HEK293 (cell line): ENCODE measurements at regions not wholly inside any gene's neighbourhood (a gene's known extent, or its start where the extent isn't known, plus 50 kb on each side); places are given as distances from the start of the nearest gene placed in this dataset.

ENCODE experiments used
- CTCF ChIA-PET: fragments of 350-600 bp; formaldehyde crosslinking; extraction: SDS; loops from one replicate; lab custom pipeline; 2021; ENCODE audit warnings: antibody characterized with exemption; lab: Yijun Ruan, JAX
- POLR2A ChIA-PET: fragments of 300-600 bp; formaldehyde crosslinking; extraction: SDS; loops from one replicate; lab custom pipeline; 2020; ENCODE audit warnings: antibody characterized with exemption, inconsistent platforms; lab: Yijun Ruan, JAX
- H3K27ac ChIP-seq: fragments of 200-500 bp; sonication (Bioruptor generic); 2 replicates; pipeline ENCODE4 v1.5.1; 2014; ENCODE audit warnings: low read depth, low read length, control low read depth, inconsistent platforms; ENCODE audit errors: extremely low read depth
- H3K36me3 ChIP-seq, 2 experiments: fragments of 200-500 bp in 1 of 2; sonication (Bioruptor generic) in 1 of 2; 1 replicate in 1 of 2; 2 replicates in 1 of 2; pipeline ENCODE4 v1.5.1; 2014 to 2017; ENCODE audit warnings: inconsistent platforms in 2 of 2, low read length in 2 of 2; ENCODE audit not compliant: control insufficient read depth in 2 of 2, insufficient read depth in 1 of 2
- H3K4me1 ChIP-seq: fragments of 200-500 bp; sonication (Bioruptor generic); 2 replicates; pipeline ENCODE4 v1.5.1; 2014; ENCODE audit warnings: mild to moderate bottlenecking, low read length, inconsistent platforms; ENCODE audit not compliant: control insufficient read depth, insufficient read depth
- H3K4me3 ChIP-seq: 2 replicates; pipeline ENCODE4 v1.5.1; 2011; ENCODE audit warnings: low read depth, mild to moderate bottlenecking, control low read depth, low read length, moderate library complexity
- H3K9me3 ChIP-seq: fragments of 200-500 bp; sonication (Bioruptor generic); 2 replicates; pipeline ENCODE4 v1.5.1; 2014; ENCODE audit warnings: low read depth, low read length, inconsistent platforms; ENCODE audit not compliant: control insufficient read depth, insufficient read depth
- BCL11B ChIP-seq: fragments of 450-650 bp; formaldehyde crosslinking; IDR thresholded peaks from 2 replicates; pipeline ENCODE4 v1.5.1; 2016; ENCODE audit warnings: low read depth, missing biosample characterization, missing genetic modification characterization
- HOXA7 ChIP-seq: sonication (generic); formaldehyde crosslinking; IDR thresholded peaks from 2 replicates; pipeline ENCODE4 v1.8.1; 2022; ENCODE audit warnings: missing genetic modification reagents, borderline replicate concordance
- KLF9 ChIP-seq: fragments of 450-650 bp; formaldehyde crosslinking; IDR thresholded peaks from 2 replicates; pipeline ENCODE4 v1.5.1; 2016; ENCODE audit warnings: missing biosample characterization, missing genetic modification characterization, low read depth
- OVOL3 ChIP-seq: fragments of 450-650 bp; formaldehyde crosslinking; IDR thresholded peaks from 2 replicates; pipeline ENCODE4 v1.5.1; 2016; ENCODE audit warnings: missing biosample characterization, missing genetic modification characterization
- ZBTB21 ChIP-seq: fragments of 450-650 bp; formaldehyde crosslinking; IDR thresholded peaks from 2 replicates; pipeline ENCODE4 v1.5.1; 2017; ENCODE audit warnings: missing biosample characterization, missing genetic modification characterization
- ZBTB48 ChIP-seq: fragments of 450-650 bp; formaldehyde crosslinking; IDR thresholded peaks from 2 replicates; pipeline ENCODE4 v1.5.1; 2016; ENCODE audit warnings: missing biosample characterization, missing genetic modification characterization
- ZFP37 ChIP-seq: fragments of 450-650 bp; formaldehyde crosslinking; IDR thresholded peaks from 2 replicates; pipeline ENCODE4 v1.5.1; 2016; ENCODE audit warnings: missing biosample characterization, missing genetic modification characterization
- ZNF121 ChIP-seq: fragments of 450-650 bp; formaldehyde crosslinking; IDR thresholded peaks from 2 replicates; pipeline ENCODE4 v1.5.1; 2016; ENCODE audit warnings: missing biosample characterization, missing genetic modification characterization
- ZNF140 ChIP-seq: fragments of 450-650 bp; formaldehyde crosslinking; IDR thresholded peaks from 2 replicates; pipeline ENCODE4 v1.5.1; 2016; ENCODE audit warnings: missing biosample characterization, missing genetic modification characterization
- ZNF16 ChIP-seq: fragments of 450-650 bp; formaldehyde crosslinking; IDR thresholded peaks from 2 replicates; pipeline ENCODE4 v1.5.1; 2016; ENCODE audit warnings: low read depth, missing biosample characterization, missing genetic modification characterization
- ZNF211 ChIP-seq: fragments of 450-650 bp; formaldehyde crosslinking; IDR thresholded peaks from 2 replicates; pipeline ENCODE4 v1.5.1; 2016; ENCODE audit warnings: low read depth, missing biosample characterization, missing genetic modification characterization
- ZNF214 ChIP-seq: fragments of 450-650 bp; formaldehyde crosslinking; IDR thresholded peaks from 2 replicates; pipeline ENCODE4 v1.5.1; 2017; ENCODE audit warnings: missing biosample characterization, mild to moderate bottlenecking, missing genetic modification characterization, borderline replicate concordance
- ZNF24 ChIP-seq: fragments of 450-650 bp; formaldehyde crosslinking; IDR thresholded peaks from 2 replicates; pipeline ENCODE4 v1.5.1; 2016; ENCODE audit warnings: missing biosample characterization, missing genetic modification characterization
- ZNF324 ChIP-seq: fragments of 450-650 bp; formaldehyde crosslinking; IDR thresholded peaks from 2 replicates; pipeline ENCODE4 v1.5.1; 2016; ENCODE audit warnings: missing biosample characterization, missing genetic modification characterization
- ZNF404 ChIP-seq: fragments of 450-650 bp; formaldehyde crosslinking; IDR thresholded peaks from 2 replicates; pipeline ENCODE4 v1.5.1; 2017; ENCODE audit warnings: missing biosample characterization, missing genetic modification characterization
- ZNF501 ChIP-seq: fragments of 450-650 bp; formaldehyde crosslinking; IDR thresholded peaks from 2 replicates; pipeline ENCODE4 v1.5.1; 2016; ENCODE audit warnings: missing biosample characterization, missing genetic modification characterization
- ZNF529 ChIP-seq: fragments of 450-650 bp; formaldehyde crosslinking; IDR thresholded peaks from 2 replicates; pipeline ENCODE4 v1.5.1; 2017; ENCODE audit warnings: missing genetic modification characterization, missing biosample characterization; ENCODE audit not compliant: insufficient replicate concordance
- ZNF558 ChIP-seq: fragments of 450-650 bp; formaldehyde crosslinking; IDR thresholded peaks from 2 replicates; pipeline ENCODE4 v1.5.1; 2016; ENCODE audit warnings: missing biosample characterization, missing genetic modification characterization
- ZNF561 ChIP-seq: fragments of 450-650 bp; IDR thresholded peaks from 2 replicates; pipeline ENCODE4 v1.5.1; 2018; ENCODE audit warnings: missing biosample characterization, missing genetic modification characterization, borderline replicate concordance
- ZNF585B ChIP-seq: fragments of 450-650 bp; formaldehyde crosslinking; IDR thresholded peaks from 2 replicates; pipeline ENCODE4 v1.5.1; 2016; ENCODE audit warnings: missing biosample characterization, missing genetic modification characterization
- ZNF768 ChIP-seq: fragments of 450-650 bp; formaldehyde crosslinking; IDR thresholded peaks from 2 replicates; pipeline ENCODE4 v1.5.1; 2018; ENCODE audit warnings: missing biosample characterization, mild to moderate bottlenecking, missing genetic modification characterization
- ZNF843 ChIP-seq: fragments of 450-650 bp; formaldehyde crosslinking; IDR thresholded peaks from 2 replicates; pipeline ENCODE4 v1.5.1; 2016; ENCODE audit warnings: missing biosample characterization, missing genetic modification characterization
- TF ChIP-seq, protein P1 (sequence below): fragments of 450-650 bp; formaldehyde crosslinking; IDR thresholded peaks from 2 replicates; pipeline ENCODE4 v1.5.1; 2016; ENCODE audit warnings: missing biosample characterization, missing genetic modification characterization
- TF ChIP-seq, protein P2 (sequence below): fragments of 450-650 bp; formaldehyde crosslinking; IDR thresholded peaks from 2 replicates; pipeline ENCODE4 v1.5.1; 2016; ENCODE audit warnings: missing biosample characterization, missing genetic modification characterization

DNA sequence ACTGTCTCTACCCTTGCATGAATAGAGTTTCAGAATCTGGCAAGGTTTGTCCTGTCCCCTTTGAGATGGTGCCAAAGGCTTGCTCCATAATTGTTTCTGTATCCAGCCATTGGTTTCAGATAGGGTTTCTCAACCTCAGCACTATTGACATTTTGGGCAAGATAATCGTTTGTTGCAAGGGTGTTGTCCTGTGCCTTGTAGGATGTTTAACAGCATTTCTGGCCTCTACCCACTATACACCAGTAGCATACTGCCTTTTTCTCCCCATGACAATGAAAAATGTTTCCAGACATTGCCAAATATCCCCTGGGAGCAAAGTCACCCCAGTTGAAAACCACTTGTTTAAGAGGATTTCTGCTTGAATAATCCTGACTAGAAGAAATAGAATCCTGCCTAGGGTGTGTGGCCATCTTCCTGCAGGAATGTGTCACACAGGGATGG lies 126.8 kb downstream of the CDC42EP3 start (continued):
- no peak for TF ChIP-seq OVOL3 (tag by site-specific recombination)
- no peak for TF ChIP-seq ZNF585B
- no peak for TF ChIP-seq ZNF24 (tag by site-specific recombination)
- TF ChIP-seq ZNF558 (tag by site-specific recombination), result no peak
- no peak for TF ChIP-seq ZNF121
- TF ChIP-seq, protein P1, sequence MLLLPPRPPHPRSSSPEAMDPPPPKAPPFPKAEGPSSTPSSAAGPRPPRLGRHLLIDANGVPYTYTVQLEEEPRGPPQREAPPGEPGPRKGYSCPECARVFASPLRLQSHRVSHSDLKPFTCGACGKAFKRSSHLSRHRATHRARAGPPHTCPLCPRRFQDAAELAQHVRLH (tag by site-specific recombination), result no peak
- TF ChIP-seq ZNF140 (tag by site-specific recombination), result no peak
- TF ChIP-seq, protein P2, sequence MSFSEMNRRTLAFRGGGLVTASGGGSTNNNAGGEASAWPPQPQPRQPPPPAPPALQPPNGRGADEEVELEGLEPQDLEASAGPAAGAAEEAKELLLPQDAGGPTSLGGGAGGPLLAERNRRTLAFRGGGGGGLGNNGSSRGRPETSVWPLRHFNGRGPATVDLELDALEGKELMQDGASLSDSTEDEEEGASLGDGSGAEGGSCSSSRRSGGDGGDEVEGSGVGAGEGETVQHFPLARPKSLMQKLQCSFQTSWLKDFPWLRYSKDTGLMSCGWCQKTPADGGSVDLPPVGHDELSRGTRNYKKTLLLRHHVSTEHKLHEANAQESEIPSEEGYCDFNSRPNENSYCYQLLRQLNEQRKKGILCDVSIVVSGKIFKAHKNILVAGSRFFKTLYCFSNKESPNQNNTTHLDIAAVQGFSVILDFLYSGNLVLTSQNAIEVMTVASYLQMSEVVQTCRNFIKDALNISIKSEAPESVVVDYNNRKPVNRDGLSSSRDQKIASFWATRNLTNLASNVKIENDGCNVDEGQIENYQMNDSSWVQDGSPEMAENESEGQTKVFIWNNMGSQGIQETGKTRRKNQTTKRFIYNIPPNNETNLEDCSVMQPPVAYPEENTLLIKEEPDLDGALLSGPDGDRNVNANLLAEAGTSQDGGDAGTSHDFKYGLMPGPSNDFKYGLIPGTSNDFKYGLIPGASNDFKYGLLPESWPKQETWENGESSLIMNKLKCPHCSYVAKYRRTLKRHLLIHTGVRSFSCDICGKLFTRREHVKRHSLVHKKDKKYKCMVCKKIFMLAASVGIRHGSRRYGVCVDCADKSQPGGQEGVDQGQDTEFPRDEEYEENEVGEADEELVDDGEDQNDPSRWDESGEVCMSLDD, result no peak
- no peak for TF ChIP-seq ZBTB21
- no peak for TF ChIP-seq ZNF324 (tag by site-specific recombination)

DNA sequence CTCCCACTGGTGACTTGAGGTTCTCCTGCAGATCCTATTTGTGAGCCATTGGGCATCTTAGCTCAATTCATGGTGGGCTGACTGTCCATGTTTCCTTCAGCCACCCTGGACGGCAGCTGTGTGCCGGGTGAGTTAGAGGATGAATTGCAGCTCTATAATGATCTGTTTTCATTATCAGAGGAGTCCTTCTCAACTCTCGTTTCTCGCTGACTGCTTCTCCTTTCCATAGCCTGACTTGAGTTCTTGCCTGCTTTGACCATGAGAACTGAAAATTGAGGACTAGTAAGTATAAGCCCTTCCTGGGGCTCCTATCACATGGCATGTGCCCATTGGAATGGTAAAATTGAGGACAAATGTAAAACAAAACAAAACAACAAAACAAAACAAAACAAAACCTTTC lies 121.8 kb downstream of the CDC42EP3 start:
- ChIA-PET POLR2A (no interaction called here), CTCF (interaction anchor here (3.1 kb wide), 1 partner anchor 135 kb away, joined by 10 read pairs; no protein-coding TSS in a partner anchor)
- H3K27ac ChIP-seq, result no peak overlapping the region

DNA sequence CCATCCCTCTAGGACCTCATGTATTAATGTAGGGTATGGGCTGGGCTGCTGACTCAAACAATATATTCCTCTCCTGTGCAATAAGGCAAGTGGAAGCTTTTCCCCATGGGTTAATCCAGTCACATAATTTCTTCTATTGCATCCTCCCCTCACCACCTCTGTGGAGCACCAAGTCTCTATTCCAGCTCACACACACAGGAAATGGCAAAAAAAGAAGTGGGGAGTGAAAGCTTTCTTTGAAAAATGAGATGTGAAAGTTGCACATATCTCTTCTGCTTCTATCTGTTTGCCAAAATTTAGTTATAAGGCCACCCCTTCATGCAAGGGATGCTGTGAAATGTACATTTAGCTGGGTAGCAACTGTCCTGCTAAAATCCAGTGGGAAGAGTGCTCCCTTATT lies 121.3 kb downstream of the CDC42EP3 start:
- ChIA-PET POLR2A (no interaction called here), CTCF (interaction anchor here (0.9 to 3.1 kb wide), 2 partner anchors 13 to 135 kb away, joined by 3 to 10 read pairs; no protein-coding TSS in a partner anchor)
- Histone ChIP-seq H3K36me3 (no peaks in the 10 kb centered on the region), H3K4me3 (no peak overlapping the region), H3K9me3 (no peaks in the 10 kb centered on the region), H3K27ac (no peak overlapping the region), H3K4me1 (no peaks in the 10 kb centered on the region)
- TF ChIP-seq ZBTB48 (tag by site-specific recombination) (no peak), BCL11B (no peak), ZNF16 (tag by site-specific recombination) (no peak), HOXA7 (no peak), ZNF843 (tag by site-specific recombination) (no peak), ZNF501 (tag by site-specific recombination) (no peak), ZNF529 (no peak), ZNF211 (tag by site-specific recombination) (no peak)

More for the DNA sequence above, 121.8 kb downstream of the CDC42EP3 start:
- no peaks in the 10 kb centered on the region for H3K4me1 ChIP-seq
- TF ChIP-seq HOXA7 (no peak), ZNF214 (tag by site-specific recombination) (no peak), ZFP37 (tag by site-specific recombination) (no peak), ZNF768 (tag by site-specific recombination) (no peak), ZNF404 (tag by site-specific recombination) (no peak), ZNF24 (tag by site-specific recombination) (no peak), KLF9 (tag by site-specific recombination) (no peak), ZNF324 (tag by site-specific recombination) (no peak), ZNF561 (tag by site-specific recombination) (no peak)
- no peaks in the 10 kb centered on the region for H3K36me3 ChIP-seq
- H3K9me3 ChIP-seq, result no peaks in the 10 kb centered on the region
- H3K4me3 ChIP-seq, result no peak overlapping the region
